NK-92 treated with Interleukin-12 subunit alpha and Interleukin-12 subunit beta, amount 100 ng/mL, for 24 hours (cell line): ENCODE measurements at regions not wholly inside any gene's neighbourhood (a gene's known extent, or its start where the extent isn't known, plus 50 kb on each side); places are given as distances from the start of the nearest gene placed in this dataset.

ENCODE experiments used
- DNase-seq: peaks from one replicate; lab custom pipeline; 2025; lab: John Stamatoyannopoulos, UW

GRCh38 chr20:50344232-50345071 lies 153.8 kb downstream of the CEBPB start:
- DNase-seq, result peak; percentile 43

GRCh38 chr20:50345712-50346373 lies 155.2 kb downstream of the CEBPB start:
- DNase-seq, result no peak

- no peak for DNase-seq
Measured at GRCh38 chr20:50346374-50347283, 156.0 kb downstream of the CEBPB start.

GRCh38 chr20:50347284-50348063 lies 156.8 kb downstream of the CEBPB start:
- no peak for DNase-seq

- DNase-seq, result no peak
Measured at GRCh38 chr20:50348096-50348495, 157.5 kb downstream of the CEBPB start.

GRCh38 chr20:50350510-50351249 lies 159.5 kb upstream of the PTPN1 start:
- no peak for DNase-seq

- DNase-seq, result no peak
Measured at GRCh38 chr20:50351541-50351940, 158.6 kb upstream of the PTPN1 start.

- DNase-seq, result no peak
Measured at GRCh38 chr20:50353289-50353961, 156.8 kb upstream of the PTPN1 start.

GRCh38 chr20:50354721-50355589 lies 155.2 kb upstream of the PTPN1 start:
- DNase-seq, result no peak

- no peak for DNase-seq
Measured at GRCh38 chr20:50355590-50356524, 154.3 kb upstream of the PTPN1 start.

GRCh38 chr20:50356525-50356885 lies 153.7 kb upstream of the PTPN1 start:
- DNase-seq, result no peak

- DNase-seq, result no peak
Measured at GRCh38 chr20:50356962-50357782, 153.0 kb upstream of the PTPN1 start.

- DNase-seq, result no peak
Measured at GRCh38 chr20:50357783-50358161, 152.4 kb upstream of the PTPN1 start.

- no peak for DNase-seq
Measured at GRCh38 chr20:50358166-50358565, 152.0 kb upstream of the PTPN1 start.

GRCh38 chr20:50358971-50359370 lies 151.2 kb upstream of the PTPN1 start:
- no peak for DNase-seq

- no peak for DNase-seq
Measured at GRCh38 chr20:50359607-50360217, 150.5 kb upstream of the PTPN1 start.

GRCh38 chr20:50360218-50360672 lies 149.9 kb upstream of the PTPN1 start:
- no peak for DNase-seq
